GM12878 (cell line): ENCODE measurements at regions not wholly inside any gene's neighbourhood (a gene's known extent, or its start where the extent isn't known, plus 50 kb on each side); places are given as distances from the start of the nearest gene placed in this dataset.

Experiments
- TCF12 ChIP-seq: IDR thresholded peaks from 2 replicates; pipeline ENCODE4 v1.6.1; 2011; ENCODE audit warnings: low read depth, mild to moderate bottlenecking, low read length
- TF ChIP-seq, protein P1 (sequence below), 3 experiments: IDR thresholded peaks in 2 of 3; conservative IDR thresholded peaks in 1 of 3; 2 replicates each; pipeline ENCODE4 v1.5.1; 2011; ENCODE audit warnings: low read depth in 3 of 3, low read length in 3 of 3, mild to moderate bottlenecking in 3 of 3, control low read depth in 2 of 3, moderate library complexity in 2 of 3, inconsistent platforms in 1 of 3, mixed read lengths in 1 of 3; ENCODE audit not compliant: control insufficient read depth in 2 of 3, insufficient read depth in 1 of 3; ENCODE audit errors: extremely low read depth in 1 of 3
- TF ChIP-seq, protein P2 (sequence below): fragments of 450-650 bp; IDR thresholded peaks from 2 replicates; pipeline ENCODE4 v1.6.1; 2017; ENCODE audit warnings: borderline replicate concordance

DNA sequence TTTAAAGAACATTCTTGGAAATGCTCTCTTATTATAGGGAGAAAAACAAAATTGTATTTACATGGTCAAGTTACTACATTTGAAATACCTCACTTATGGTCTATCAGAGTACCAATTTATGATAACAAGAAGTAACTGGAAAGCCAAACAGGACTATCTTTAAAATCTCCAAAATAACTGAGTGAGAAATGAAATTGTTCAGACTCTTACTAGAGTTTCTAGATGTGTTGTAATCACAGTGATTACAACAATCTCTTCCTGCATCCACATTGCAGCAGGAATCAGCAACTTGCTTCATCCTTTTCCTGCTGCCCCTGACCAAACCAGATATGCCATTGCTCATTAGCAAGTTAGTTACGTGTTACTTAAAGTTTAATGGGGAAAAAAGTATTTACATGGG is 245.2 kb upstream of the SMIM31 start:
- no peak for TF ChIP-seq TCF12
- TF ChIP-seq, protein P1, sequence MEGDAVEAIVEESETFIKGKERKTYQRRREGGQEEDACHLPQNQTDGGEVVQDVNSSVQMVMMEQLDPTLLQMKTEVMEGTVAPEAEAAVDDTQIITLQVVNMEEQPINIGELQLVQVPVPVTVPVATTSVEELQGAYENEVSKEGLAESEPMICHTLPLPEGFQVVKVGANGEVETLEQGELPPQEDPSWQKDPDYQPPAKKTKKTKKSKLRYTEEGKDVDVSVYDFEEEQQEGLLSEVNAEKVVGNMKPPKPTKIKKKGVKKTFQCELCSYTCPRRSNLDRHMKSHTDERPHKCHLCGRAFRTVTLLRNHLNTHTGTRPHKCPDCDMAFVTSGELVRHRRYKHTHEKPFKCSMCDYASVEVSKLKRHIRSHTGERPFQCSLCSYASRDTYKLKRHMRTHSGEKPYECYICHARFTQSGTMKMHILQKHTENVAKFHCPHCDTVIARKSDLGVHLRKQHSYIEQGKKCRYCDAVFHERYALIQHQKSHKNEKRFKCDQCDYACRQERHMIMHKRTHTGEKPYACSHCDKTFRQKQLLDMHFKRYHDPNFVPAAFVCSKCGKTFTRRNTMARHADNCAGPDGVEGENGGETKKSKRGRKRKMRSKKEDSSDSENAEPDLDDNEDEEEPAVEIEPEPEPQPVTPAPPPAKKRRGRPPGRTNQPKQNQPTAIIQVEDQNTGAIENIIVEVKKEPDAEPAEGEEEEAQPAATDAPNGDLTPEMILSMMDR (IDR thresholded peaks at IDR 0.05 in 2 of 3, conservative IDR thresholded peaks at IDR 0.05 in 1 of 3; ENCODE audit: control insufficient read depth in 2 of 3, extremely low read depth in 1 of 3, insufficient read depth in 1 of 3, low read depth in 3 of 3, low read length in 3 of 3): no peak
- TF ChIP-seq, protein P2, sequence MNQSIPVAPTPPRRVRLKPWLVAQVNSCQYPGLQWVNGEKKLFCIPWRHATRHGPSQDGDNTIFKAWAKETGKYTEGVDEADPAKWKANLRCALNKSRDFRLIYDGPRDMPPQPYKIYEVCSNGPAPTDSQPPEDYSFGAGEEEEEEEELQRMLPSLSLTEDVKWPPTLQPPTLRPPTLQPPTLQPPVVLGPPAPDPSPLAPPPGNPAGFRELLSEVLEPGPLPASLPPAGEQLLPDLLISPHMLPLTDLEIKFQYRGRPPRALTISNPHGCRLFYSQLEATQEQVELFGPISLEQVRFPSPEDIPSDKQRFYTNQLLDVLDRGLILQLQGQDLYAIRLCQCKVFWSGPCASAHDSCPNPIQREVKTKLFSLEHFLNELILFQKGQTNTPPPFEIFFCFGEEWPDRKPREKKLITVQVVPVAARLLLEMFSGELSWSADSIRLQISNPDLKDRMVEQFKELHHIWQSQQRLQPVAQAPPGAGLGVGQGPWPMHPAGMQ: no peak
